GM19372 (cell line): ENCODE measurements at regions not wholly inside any gene's neighbourhood (a gene's known extent, or its start where the extent isn't known, plus 50 kb on each side); places are given as distances from the start of the nearest gene placed in this dataset.

Experiments used
- ATAC-seq: cut with Tn5 transposase; IDR thresholded peaks from one replicate; pipeline ENCODE4 v1.9.1; 2021; ENCODE audit warnings: mild to moderate bottlenecking, low read depth, moderate library complexity; ENCODE audit not compliant: unreplicated experiment

DNA sequence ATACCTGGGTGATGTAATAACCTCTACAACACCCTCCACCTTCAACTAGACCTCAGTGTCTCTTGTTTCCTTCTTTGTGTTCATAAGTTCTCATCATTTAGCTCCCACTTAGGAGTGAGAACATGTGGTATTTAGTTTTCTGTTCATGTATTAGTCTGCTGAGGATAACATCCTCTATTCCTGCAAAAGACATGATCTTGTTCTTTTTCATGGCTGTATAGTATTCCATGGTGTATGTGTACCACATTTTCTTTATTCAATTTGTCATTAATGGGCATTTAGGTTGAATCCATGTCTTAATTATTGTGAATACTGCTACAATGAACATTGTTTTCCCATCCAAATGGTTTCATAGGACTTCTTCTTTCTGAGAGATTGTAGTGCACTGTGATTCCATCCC lies 135.7 kb downstream of the MBL2 start:
- no peak for ATAC-seq

DNA sequence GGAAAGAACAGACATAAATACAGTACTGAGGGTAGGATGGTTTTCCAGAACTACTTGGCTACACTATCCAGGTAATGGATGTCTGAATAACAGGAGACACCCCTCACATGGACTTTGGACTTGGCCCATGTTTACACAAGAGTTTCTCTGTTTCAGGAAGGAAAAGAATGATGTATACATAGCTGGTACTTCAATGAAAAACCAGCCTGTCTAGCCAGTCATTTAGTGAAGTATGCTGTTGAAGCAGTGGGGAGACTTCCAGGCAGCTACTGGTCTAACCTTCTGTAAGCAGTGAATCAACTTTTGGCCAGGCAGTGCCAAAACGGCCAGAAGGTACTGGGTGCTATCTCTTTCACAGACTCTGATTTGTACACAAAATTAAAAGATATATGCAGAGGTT lies 135.0 kb downstream of the MBL2 start:
- no peak for ATAC-seq

DNA sequence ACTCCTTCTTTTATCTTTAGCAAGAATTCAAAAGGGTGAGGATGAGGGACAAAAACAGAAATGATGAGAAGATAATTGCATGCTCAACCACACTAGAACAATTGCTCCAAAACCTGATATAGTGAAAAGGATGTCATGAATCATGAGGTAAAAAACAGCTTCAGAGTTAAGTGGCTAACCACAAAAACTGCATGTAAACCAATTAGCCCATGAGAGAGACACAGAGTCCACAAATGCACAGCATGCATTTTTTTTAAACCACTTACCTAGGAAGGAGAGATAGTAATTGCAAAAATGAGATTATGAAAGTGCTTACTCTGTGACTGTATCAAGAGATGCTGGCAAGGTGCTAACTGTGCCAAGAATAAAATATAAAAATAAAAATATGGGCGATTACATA lies 132.9 kb downstream of the MBL2 start:
- no peak for ATAC-seq

DNA sequence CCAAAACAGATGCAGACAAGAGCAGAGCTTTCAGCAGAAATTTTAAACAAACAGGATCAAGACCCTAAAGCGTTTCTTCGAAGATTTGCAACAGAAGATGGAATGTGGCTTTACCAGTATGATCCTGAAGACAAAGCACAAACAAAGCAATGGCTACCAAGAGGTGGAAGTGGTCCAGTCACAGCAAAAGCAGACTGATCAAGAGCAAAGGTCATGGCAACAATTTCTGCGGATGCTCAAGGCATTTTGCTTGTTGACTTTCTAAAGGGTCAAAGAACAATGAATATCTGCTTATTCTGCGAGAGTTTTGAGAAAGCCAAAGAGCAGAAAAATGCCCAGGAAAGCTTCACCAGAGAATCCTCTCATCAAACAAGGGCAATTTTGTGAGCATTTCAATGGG lies 130.4 kb downstream of the MBL2 start:
- no peak for ATAC-seq

DNA sequence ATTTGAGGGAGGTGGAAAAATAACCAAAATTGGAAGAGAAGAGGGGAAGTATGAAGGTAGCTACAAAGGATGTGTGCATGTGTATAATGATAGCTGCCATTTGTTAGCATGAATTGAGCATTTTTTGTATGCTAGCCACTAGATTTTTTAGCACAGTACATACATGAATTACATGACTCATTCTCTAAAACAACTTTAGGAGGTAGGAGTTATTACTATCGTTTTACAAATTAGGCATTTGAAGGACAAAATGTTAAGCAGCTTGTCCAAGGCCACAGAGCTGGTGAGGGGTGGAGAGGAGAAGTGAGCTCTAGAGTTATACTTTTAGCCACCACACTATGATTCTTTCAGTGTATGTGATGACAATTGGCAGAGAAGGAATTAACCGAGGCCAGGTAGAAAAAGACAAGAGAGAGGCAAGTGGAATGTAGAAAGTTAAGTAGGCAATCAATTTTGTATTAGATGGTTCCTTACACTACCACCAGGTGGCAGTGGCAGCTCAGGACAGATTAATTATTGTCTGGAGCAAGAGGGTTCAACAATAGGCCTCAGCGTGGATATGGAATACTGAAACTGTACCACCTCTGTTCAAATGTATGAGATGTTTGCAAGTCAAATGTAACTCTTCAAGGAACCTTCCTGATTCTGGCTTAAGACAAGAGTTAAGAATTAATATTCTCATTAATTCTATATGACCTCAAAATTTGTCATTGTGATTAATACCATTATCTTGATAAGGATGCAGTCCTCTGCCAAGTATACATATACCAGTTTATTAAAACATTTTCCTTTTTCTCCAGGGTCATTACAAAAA lies 128.0 kb downstream of the MBL2 start:
- peak; percentile 78 for ATAC-seq

DNA sequence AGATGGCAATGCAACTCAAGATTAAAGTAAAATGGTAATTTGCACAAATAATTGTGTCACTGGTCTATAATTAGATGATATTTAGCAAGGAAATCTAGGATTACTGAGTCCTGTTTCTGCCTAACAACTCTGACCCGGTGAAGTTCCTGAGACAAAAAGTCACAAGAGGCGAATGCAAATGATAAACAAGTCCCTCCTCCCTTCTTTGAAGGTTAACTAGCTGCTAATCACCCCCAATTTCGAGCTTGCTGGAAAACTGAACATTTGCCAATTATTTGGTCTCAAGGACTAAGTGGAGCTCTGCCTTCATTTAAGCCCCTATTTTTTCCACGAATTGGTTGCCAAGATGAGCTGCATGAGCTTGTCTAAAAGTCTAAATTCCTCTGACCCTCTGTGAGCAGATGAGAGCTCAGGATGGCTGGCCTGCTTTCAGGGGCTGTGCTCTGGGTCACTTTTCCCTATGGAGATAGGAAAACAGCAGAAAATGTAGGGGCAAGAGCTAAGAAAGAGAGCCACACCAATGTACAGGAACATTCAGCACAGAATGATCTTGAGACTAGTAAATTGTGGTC lies 127.3 kb downstream of the MBL2 start:
- ATAC-seq, result no peak

DNA sequence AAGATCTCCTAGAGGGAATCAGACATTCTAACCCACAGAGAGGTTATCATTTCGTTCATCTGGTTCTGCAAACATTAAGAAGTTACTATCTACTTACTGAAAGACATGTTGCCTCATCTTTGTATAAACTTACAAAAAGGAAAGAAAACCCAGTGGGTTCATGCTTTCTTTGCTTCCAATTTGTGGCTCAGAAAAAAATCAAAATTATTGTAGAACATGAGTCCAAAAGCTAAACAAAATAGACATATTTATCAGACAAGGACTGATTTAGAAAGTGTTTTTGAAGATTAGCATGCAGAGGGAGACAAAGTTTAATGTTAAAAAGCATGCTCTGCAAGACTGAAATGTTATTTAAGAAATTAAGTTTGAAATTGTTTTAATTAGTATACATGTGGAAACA lies 123.1 kb downstream of the MBL2 start:
- no peak for ATAC-seq

DNA sequence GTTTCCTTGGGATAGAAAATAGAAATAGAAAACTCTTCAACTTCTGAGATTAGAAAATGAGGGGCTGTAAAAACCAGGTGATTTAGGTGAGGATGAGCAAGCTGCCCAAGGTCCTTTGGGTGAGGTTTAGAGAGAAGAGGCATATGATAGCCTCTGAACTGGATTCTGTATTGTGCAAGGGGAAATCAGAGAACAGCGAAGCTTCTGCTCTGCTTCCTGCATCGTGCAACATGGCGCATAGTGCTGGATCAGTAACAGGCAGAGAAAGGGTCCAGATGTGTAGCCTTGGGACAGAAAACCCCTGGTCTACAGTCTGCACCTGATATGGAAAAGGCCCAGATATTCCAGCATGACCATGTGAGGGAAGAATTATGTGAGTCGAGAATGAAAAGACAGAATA lies 121.7 kb downstream of the MBL2 start:
- no peak for ATAC-seq

DNA sequence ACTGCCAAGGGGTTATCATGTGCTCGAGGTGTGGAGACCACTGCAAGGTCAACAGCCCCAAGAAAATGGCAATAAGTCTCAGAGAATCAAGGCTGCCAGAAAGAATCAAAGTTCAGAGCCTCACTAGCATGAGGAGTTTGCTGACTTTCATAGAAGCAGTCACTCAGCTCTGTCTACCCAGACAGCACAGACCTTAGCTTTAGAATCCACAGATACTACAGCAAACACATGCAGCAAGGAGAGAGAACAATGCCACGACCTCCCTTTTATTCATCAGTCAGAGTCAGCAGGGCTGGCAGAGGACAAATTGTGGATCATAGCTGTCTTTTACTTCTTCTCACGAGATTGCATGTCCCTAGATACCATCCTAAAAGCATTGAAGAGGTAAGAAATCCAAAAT lies 121.3 kb downstream of the MBL2 start:
- no peak for ATAC-seq

DNA sequence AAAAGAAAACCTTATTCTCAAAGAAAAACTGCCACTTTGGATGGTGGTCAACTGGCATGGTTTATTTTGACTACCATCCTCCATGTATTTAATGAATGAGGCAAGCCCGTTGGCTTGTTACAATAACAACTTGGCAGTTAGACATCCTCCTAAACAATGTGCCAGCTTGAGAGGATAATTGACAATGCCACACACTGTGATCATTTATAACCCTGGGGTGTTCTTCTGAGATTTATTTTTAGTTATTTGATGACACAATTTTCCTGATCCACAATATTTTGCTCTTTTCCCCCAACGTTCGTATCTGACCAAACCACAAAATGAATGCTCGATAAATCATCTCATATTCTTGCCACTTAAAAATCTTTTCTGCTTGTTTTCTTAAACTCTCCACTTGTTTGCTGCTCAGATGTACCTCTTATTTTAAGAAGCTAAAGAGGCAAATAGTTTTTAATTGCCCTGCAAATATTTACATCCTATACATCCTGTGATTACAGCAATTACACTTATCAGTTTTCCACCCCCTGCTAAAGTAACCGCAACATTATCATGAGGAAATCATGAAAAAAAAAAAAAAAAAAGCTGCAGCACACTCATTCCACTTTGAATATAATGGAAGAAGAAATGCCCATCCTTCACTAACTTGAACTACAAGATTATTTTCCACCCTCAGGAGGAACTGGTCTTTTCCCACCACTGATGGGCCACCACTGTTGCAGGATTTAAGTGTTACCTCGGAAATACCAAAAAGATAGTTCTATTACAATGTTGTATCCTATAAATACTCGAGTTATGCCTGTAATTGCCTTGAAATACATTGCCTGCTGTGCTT lies 119.9 kb downstream of the MBL2 start:
- ATAC-seq, result no peak

DNA sequence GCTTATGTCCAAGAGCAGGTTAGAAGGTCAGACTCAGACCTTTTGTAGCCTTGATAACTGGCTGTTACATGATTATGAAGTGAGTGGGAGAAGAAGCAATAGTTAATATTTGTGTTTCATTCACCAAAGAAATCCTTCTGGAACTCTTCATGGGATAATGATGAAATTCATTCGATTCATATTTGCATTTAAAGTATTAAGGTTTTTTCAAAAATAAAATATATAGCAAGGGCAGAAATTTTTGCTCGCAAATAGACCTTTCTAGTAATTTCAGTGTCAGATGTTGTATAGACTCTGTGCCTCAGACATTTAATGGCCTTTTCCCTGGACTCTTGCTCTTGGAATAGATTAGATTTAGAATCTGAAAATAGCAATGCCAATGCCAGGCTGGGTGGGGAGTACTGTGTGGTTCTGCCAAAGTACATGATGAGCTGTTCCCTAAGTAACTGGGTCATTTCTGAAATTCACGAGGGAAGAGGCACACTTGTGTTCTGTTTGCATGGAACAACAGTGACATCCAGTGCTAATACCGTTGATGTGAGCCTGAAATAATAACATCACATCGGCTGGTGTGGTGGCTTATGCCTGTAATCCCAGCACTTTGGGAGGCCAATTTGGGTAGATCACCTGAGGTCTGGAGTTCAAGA lies 119.2 kb downstream of the MBL2 start:
- no peak for ATAC-seq

DNA sequence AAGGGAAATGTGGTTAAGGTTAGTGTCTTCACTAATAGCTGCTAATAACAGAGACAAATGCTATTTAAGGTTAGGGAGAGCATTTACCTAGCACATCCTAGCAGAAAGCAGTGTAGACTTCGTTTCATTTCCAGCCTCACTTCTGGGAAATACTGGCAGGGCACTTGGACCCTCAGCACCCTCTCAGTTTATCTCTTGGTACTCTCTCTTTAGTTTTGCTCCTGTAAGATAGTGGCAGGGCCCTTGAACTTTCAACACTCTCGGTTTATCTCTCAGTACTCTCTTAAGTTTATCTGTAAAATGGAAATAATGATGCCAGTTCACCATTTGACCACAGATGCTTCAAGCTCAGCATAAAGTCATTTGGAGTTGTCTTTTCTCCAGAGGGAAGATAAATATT lies 118.4 kb downstream of the MBL2 start:
- ATAC-seq, result no peak

DNA sequence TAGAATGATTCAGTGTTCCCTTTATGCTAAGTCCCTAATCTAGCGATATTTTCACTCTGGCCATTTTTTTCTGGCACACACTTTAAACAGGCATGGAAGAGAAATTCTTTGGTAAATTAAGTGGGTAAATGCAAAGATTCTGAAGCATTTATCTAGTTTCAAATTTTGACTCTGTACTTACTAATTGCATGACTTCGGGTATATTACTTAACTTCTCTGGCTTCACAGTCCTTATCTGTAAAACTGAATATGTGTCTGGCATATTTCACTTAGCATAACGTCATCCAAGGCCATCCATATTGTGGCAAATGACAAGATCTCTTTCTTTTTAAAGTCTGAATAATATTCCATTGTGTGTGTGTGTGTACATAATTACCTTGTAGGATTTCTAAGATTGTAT lies 114.5 kb downstream of the MBL2 start:
- ATAC-seq, result no peak

DNA sequence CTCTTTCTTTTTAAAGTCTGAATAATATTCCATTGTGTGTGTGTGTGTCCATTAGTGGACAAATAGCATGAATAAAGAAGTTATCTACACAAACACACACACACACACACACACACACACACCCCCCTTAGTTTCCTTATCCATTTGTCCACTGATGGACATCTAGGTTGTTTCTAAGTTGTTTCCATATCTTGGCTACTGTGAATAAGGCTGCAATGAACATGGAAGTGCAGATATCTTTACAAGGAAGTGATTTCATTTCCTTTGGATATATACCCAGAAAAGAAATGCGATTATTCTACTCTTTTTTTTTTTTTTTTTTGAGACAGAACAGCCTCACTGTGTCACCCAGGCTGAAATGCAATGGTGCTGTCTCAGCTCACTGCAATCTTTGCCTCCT lies 113.5 kb downstream of the MBL2 start:
- no peak for ATAC-seq

DNA sequence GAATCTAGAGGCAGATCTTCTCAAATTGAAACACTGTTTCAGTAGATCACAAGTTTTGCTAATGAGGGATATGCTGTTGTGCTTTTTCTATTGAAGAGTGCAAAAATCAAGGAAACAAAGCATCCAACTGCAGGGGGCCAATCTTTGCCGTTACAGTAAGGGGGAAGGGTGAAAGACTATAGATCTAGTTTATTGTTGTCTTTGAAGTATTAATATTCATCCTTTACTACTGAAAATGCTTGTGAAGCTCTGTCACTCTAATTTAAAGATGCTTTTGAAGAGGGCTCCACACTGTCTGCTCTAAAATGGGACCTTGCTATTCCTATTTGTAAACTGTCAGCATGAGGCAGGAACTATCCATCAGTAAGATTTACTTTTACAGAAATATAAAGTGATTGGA lies 110.3 kb downstream of the MBL2 start:
- ATAC-seq, result no peak

DNA sequence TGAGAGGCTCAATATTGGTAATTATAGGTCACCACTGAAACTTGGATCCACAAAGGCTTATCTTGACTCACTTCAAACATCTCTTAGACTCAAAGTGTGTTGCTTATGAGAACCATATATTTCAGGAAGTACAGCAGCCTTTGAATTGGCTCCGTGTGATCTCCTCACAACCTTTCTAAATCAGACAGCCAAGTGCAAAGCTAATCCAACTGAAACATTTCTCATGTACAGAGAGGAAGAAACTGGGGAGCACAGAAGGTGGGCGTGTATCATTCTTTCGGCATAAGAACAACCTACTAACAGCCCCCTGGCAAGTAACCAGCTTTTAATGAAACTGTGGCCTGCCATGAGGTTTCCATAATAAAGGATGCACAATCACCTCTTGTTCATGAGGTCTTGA lies 109.4 kb downstream of the MBL2 start:
- no peak for ATAC-seq

DNA sequence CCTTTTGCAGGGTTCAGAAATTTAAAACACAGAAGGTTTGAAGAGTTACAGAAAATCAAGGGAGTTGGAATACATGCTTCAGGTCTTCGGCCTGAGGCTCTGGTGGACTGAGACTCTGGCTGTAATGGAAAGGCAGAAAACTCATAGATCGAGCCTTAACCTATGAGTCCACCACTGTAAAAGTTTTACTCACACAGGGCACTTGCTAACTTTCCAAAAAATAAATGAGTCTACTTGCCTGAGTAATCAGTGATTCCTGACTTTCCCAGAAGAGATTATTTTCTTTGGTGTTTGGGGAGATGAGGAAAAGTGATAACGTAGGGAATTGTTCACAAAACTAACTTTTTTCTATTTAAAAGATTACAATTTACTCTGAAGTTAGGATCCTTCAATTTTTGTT lies 108.0 kb downstream of the MBL2 start:
- ATAC-seq, result no peak

DNA sequence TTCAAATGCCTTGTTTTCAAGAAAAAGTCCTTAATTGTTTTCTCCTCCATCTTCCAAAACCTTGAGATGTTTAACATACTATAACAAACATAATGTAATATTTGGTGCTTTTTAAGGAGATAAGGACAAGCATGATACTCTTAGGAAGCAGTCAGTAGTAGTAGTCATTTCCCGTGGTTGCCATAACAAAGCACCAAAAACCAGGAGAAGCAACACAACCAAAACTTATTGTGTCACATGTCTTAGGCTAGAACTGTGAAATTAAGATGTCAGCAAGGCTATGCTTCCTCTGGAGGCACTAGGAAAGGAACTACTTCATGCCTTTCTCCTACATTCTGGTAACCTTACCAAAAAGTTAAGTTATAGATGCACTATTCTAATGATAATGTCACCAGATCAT lies 106.8 kb downstream of the MBL2 start:
- ATAC-seq, result no peak

DNA sequence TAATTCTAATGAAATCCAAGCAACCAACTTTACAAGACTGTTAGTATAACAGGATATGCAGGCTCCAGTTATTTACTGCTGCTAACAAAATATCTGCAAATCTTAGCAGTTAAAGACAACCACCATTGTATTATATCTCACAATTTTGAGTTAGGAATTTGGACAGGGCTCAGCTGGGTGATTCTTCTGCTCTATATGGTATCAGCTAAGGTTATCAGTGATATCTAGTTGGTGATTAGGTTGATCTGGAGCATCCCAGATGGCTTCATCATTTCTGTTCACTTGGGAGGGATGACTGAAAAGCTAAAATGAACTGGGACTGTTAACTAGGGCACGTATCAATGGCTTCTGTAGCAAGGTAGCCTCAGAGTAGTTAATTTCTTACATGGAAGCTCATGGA lies 105.7 kb downstream of the MBL2 start:
- ATAC-seq, result no peak

DNA sequence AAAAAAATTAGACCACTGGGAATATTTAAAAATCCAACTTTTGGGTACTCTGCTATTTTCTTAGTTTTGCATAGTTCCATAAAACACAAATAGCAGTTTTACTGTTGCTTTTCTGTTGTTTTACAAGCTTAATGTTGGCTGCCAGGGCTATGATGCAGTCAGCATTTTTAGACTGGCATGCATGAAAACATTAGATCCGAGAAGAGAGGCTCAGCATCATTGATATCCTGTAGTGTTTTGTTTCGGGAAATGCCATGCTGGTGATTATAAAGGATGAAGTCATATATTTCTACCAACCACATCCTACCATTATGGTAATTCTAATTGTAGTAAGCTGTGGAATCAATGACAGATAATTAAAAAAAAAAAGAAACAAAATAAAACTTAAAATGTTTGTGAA lies 104.6 kb downstream of the MBL2 start:
- ATAC-seq, result no peak

DNA sequence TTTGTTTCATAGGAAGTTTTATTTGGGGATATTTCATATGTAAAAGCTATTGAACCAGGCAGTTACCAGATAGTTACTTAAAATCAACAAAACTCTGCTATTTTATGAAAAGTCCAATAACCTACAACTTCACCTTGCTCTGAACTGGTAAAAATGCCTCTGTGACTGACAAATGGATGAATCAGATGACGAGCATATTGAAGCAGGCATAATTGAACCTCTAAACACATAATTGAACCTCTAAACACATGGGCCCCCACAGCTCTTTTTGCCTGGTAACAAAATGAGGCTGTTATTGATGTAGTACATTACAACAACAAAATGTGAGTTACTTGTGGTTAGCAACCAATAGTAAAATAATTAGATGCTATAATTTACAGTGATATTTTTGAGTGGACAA lies 99.7 kb downstream of the MBL2 start:
- no peak for ATAC-seq
